GM12865 (cell line): ENCODE measurements at regions not wholly inside any gene's neighbourhood (a gene's known extent, or its start where the extent isn't known, plus 50 kb on each side); places are given as distances from the start of the nearest gene placed in this dataset.

Experiments
- DNase-seq: peaks from one replicate; pipeline ENCODE4 v3.0.0; 2010; ENCODE audit warnings: low read depth
- H3K4me3 ChIP-seq: 2 replicates; pipeline ENCODE4 v1.5.1; 2011; ENCODE audit warnings: mild to moderate bottlenecking, low read depth, low read length, control low read depth
- CTCF ChIP-seq: IDR thresholded peaks from 2 replicates; pipeline ENCODE4 v1.5.1; 2011; ENCODE audit warnings: low read length, control low read depth, low read depth, inconsistent platforms; ENCODE audit not compliant: insufficient read depth; ENCODE audit errors: missing control alignments

- no peak for TF ChIP-seq CTCF
- no peak for DNase-seq
Observed at GRCh38 chr9:71279151-71279739, 157.8 kb upstream of the TRPM3 start.

GRCh38 chr9:71273613-71274012 is 152.2 kb upstream of the TRPM3 start:
- no peak for DNase-seq
- no peak for TF ChIP-seq CTCF
- H3K4me3 ChIP-seq: no peak overlapping the region

More at GRCh38 chr9:71279151-71279739, 157.8 kb upstream of the TRPM3 start:
- H3K4me3 ChIP-seq: no peak overlapping the region

- TF ChIP-seq CTCF: no peak
- DNase-seq: no peak
- no peak overlapping the region for H3K4me3 ChIP-seq
Observed at GRCh38 chr9:71271602-71272001, 150.2 kb upstream of the TRPM3 start.

GRCh38 chr9:71270554-71270953 is 149.1 kb upstream of the TRPM3 start:
- TF ChIP-seq CTCF: no peak
- no peak for DNase-seq
- H3K4me3 ChIP-seq: no peak overlapping the region

- no peak overlapping the region for H3K4me3 ChIP-seq
- no peak for DNase-seq
- no peak for TF ChIP-seq CTCF
Observed at GRCh38 chr9:71269859-71270258, 148.4 kb upstream of the TRPM3 start.

GRCh38 chr9:71268871-71269635 is 147.6 kb upstream of the TRPM3 start:
- DNase-seq: no peak
- no peak for TF ChIP-seq CTCF
- no peak overlapping the region for H3K4me3 ChIP-seq
